NCI-H82 (cell line): ENCODE measurements at regions not wholly inside any gene's neighbourhood (a gene's known extent, or its start where the extent isn't known, plus 50 kb on each side); places are given as distances from the start of the nearest gene placed in this dataset.

Experiments used
- DNase-seq: peaks from one replicate; lab custom pipeline; 2025; lab: John Stamatoyannopoulos, UW

DNA sequence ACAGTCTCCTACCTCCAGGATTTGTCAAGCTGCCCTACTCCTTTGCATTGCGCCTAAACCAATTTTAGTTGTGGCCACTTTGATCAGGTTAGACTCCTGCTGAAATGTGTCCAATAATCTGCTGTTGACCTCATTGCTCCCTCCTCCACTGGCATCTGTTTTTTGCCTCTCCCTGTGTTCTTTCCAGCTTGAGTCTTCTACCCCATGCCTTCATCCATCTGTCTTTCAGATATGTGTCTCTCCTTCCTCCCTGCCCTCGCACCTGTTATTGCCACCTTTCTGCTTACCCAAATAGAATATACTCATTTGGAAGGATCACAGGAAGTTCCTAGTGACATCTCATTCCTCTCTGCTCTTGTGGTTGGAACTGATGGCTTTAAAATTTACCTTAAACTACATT lies 366.6 kb upstream of the CLNK start:
- DNase-seq, result no peak

DNA sequence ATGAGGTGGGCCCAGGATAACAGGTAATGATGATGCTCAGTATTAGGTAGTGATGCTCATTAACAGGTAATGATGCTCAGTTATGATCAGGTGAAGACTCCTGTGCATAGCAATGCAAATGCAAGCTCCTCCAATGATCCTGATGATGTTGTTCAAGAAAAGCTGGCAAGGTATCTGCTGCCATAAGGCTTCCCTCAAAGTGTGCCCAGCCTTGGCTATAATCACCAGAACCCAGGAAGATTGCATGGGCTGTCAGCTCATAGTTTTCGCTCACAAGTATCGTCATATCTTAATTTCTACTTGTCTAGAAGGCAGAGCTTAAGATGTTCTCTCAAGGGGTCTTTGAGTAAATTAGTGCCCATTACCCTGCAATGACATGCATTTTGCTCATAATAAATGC lies 366.2 kb upstream of the CLNK start:
- DNase-seq, result no peak

DNA sequence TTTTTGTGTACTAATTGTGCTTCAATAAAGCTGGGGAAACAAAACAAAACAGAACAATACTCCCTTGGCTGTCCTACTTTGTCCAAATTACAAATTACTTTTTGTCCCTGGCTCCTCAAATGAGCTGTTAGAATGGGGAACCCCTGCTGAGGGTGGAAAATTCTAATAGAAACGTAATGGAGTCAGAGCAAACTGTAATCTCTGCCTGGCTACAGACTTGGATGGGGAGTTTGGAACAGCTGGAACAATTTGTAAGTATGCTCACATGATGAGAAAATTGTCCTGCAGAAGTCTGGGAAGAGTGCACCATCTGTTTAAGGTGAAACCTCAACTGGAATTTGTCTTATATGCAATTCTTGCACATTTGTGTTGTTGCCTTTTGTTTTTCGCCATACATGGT lies 364.4 kb upstream of the CLNK start:
- no peak for DNase-seq

DNA sequence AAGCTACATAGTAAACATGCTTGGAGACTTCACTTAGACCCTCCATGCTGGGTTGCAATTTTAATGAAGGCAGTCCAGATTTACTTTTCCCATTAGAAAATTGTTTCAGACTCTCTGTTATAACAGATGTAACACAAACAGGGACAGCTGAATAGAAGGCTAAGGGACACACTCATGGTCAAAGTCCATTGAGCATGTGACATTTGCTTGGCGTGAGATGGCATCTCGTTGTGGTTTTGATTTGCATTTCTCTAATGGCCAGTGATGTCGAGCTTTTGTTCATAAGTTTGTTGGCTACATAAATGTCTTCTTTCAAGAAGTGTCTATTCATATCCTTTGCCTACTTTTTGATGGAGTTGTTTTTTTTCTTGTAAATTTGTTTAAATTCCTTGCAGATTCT lies 358.2 kb upstream of the CLNK start:
- DNase-seq, result no peak

DNA sequence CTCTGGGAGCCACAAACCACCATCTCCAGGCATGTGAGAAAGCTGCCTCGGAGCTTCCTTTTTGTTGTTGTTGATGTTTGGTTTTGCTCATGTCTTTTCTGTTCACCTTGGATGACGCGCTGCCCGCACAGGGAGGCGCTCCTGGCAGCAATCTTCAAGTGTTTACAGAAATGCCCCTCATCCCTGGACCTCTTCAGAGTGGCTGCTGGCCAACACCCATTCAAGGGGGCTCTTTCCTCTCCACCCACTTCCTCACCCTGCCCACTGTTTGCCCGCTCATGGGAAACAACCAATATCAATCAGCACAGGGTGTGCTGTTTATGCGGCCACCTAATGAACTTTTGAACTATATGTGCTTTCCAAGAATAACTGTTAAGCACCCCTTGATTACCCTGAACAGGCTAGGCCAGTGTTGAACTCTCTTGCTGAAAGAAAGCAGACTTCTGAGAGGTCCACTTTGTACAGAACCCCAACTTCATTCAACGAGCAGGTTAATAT lies 355.1 kb upstream of the CLNK start:
- DNase-seq, result no peak

DNA sequence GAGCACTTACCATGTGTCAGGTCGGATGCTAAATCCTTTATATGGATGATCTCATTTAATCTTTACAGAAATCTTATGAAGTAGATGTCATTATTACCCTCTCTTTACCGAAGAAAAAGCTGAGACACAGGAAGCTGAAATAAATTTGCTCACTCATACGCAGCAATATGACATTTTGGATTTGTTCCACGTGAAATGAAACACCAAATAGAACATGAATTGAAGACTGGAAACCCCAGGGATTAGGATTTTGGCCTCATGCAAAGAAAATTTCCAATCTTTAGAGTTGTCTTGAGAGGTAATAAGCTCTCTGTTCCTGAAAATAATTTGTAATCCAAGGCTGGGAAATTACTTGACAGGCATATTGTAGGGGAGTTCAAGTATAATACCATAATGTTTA lies 354.4 kb upstream of the CLNK start:
- DNase-seq, result no peak

DNA sequence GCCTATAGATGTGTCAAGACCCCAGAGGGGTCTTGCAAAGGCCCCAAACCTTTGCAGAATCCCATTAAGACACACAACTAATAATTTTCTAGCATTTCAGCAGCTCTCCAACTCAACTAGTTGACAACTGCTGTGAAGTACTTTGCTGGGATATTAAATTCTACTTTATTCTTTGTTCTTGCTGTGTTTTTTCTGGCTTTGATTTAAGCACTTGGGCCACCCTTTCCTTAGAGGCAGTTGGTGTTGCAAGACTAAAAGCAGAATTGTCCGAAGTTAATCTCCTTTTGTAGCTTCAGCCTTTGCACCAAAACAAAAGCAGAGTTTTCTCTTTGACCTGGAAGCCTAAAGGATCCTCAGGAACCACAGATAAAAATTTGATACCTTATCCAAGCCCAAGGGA lies 353.1 kb upstream of the CLNK start:
- DNase-seq, result no peak

DNA sequence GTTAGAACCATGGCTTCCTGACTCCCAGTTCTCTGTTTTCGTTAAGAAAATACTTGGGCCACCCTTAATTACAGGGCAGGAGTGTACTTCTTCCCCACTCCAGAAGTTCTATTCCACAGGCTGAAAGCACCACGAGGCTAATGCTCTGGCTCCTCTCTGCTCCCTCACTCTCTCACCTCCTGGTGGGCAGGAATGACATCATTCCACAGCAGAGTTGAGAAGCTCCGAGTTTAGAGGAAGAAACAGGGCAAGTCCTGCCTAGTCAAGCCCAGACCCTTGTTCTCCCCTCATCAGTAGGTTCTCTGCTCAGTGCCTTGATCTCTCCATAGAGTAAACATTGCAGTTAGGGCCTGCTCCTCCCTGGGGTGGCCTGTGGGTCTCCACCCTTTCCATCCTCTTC lies 343.8 kb upstream of the CLNK start:
- no peak for DNase-seq

DNA sequence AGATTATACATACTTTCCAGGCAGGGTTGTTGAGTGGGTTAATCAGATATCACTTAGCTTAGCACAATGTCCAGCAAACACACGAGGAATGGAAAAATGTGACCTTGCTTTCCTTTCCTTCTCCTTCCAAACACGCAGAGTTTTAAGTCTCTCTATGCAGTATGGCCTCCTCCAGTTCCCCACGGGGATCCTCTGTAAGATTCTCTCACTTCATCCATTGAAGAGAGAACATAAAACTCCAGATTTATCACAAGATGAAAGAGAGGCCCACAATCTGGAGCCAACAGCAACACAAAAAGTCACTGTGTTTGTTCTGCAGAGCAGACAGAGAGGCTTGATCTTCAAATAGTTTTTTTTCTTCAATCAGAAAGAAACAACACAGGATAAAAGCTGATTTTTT lies 336.8 kb upstream of the CLNK start:
- DNase-seq, result no peak

DNA sequence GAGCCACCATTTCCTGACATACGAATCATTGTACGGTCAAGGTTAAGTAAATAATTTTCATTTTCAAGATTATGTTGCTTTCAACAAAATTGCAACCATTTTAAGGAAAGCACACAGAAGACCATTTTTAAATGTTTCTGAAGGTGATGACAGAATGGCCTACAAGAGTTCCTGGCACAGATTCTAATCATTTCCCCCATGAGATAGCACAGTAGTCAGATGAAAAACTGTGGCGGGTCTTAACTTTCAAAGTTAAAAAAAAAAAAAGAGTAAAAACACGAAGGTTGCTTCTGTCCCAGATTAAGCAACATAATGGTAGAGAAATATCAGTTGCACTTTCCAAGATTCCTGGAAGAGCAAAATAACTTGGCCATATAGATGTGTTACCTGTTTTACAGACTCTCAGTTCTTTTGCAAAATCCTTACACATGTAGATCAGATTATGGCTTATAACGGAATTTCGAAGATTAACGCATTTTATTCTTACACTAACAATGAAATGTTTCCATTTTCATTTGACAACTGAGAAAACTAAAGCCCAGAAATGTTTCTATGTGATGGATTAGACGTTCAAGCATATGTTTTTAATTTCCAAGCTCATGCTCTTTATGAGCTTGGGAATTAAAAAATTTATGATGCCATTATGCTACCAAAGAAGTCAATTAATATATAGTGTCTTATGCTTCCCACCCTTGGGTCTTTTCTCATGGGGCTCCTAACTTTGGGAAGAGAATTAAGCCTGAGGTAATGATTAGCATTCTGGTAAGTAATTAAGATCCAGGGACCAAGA lies 335.1 kb upstream of the CLNK start:
- no peak for DNase-seq

DNA sequence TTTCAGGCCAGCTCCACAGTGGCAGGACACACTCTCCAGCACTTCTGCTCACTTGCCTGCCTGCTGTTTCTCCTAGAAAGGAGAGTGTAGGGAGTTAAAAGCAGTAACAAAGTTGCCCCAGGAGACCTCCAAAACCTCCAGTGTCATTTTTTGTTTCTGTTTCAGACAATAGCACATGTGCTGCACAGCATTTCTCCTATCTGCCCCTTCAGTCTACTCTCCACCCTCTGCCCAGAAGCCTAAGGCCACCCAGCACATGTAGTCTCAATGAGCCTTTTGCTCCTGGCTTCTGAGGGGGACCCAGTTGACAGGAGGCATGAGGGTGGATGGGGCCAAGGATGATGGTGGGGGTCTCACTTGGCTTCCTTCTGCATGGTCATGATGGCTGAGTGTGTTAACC lies 329.6 kb upstream of the CLNK start:
- DNase-seq, result no peak

DNA sequence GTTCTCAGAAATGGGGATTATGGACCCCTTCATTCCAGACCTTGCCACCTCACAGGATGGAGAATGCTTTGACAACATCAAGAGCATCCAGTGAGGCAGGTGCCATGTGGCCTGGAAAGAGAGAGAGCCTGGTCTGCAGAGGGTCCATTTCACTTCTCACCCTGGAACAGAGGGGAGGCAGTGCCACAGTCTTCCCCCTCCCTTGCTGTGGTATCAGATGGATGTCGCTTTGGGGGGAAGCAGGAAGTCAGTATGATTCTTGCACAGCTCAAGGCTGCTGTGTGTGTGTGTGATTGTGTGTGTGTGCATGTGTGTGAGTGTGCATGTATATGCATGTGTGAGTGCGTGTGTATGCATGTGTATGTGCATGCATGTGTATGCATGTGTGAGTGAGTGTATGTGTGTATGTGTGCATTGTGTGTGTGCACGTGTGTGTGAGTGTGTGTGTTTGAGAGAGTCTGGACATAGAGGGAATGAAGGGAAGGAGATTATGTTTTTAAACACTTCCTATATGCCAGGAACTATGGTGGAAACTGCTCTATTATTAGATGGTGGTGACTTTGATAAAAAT lies 328.6 kb upstream of the CLNK start:
- no peak for DNase-seq

DNA sequence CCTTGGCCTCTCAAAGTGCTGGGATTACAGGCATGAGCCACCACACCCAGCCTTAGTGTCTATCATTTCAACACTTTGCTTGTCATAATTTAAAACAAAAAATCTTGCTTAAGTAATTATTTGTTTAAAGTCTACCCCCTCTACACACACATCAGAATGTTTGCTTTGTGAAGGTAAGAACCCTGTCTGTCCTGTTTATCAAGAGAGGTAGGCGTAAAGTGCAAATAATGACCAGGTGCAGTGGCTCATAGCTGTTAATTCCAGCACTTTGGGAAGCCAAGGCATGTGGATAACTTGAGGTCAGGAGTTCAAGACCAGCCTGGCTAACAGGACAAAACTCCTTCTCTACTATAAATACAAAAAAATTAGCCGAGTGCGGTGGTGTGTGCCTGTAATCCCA lies 326.7 kb upstream of the CLNK start:
- DNase-seq, result no peak

DNA sequence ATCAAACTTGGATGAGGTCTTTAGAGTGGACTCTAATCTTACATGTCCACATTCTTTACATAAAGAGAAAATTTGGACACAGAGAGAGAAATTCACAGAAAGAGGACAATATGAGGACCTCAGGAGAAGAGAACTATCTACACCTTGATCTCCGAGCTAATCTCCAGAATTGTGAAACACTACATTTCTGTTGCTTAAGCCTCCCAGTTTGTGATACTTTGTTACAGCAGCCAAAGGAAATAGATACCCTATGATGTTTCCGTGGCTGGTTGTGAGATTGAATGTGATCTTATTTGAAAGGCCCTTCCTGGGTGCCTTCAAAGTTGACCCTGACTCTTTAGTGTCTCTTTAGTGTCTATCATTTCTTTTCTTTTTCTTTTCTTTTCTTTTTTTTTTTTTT lies 326.1 kb upstream of the CLNK start:
- no peak for DNase-seq

DNA sequence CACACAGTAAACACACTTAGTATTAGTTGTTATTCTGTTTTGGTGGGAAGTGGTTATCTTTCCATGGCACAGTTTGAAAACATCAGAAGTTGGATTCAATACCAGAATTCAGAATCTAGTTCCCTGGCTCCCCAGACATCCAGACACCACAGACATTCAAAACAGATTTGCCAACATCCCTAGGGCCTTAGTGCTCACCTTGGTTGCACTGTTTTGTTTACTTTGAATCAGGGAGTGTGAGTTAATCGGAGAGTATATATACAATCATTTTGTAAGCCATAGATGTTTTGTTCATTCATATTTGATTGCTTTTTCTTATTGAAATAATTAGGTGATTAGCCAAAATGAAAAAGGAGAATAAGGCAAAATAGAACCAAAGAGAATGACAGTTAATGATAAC lies 324.7 kb upstream of the CLNK start:
- no peak for DNase-seq

DNA sequence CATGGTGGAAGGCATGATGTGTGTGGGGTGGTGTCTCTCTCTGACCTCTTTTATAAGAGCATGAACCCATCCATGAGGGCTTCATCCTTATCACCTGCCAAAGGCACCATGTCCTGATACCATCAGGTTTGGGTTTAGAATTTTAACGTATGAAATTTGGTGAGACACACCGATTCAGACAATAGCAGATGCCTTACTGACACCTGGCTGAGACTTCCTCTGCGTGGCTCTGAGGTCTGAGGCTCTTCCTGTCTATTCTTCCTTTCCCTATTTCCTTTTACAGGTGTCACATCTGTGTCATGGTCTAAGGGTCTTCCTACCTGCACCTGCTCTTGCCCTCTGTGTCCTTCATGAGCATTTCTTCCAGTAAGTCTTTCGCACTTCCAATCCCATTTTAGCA lies 320.7 kb upstream of the CLNK start:
- no peak for DNase-seq

DNA sequence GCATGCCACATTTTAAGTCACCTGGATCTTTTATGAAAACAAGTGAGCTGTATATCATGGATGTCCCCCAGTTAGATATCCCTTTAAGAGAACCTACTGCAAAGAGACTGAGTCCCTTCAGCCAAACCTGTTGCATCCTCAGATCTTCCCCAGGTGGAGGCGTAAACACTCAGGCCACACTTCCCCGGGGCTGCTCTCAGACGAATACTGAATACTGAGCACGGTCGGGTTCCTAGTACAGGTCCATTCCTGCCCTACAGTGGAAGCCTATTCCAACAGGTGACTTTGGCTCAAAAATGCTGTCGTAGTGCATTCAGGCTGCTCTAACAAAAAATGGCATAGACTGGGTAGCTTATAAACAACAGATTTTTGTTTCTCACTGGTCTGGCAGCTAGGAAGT lies 320.2 kb upstream of the CLNK start:
- no peak for DNase-seq

DNA sequence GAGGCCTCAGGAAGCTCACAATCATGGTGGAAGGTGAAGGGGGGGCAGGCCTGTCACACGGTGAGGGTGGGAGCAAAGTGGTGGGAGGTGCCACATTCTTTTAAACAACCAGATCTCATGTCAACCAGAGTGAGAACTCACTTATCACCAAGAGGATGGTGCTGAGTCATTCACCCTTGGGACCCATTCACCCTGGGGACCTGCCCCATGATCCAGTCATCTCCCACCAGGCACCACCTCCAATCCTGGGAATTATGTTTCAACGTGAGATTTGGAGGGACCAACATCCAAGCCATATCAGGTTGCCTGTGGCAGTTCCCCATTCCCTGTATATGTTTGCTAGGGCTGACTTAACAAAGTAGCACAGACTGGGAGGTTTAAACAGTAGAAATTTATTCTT lies 318.4 kb upstream of the CLNK start:
- DNase-seq, result no peak

DNA sequence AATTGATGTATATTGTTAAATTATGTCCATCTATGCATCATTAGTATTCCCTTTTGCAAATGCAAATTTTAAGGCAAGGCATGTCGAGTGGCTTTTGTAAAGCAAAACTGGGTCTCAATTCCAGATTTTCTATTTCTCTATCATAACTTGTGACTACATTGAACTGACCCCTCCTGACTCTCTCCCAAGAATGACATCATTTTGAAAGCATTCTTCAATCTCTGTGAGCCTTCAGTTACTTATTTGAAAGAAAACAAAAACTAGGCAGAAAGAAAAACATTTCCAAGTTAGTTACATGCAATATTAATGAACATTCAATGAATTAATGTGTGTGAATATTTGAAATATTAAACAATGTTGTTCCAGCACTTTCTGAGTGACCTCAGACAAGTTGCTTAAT lies 314.3 kb upstream of the CLNK start:
- DNase-seq, result no peak

DNA sequence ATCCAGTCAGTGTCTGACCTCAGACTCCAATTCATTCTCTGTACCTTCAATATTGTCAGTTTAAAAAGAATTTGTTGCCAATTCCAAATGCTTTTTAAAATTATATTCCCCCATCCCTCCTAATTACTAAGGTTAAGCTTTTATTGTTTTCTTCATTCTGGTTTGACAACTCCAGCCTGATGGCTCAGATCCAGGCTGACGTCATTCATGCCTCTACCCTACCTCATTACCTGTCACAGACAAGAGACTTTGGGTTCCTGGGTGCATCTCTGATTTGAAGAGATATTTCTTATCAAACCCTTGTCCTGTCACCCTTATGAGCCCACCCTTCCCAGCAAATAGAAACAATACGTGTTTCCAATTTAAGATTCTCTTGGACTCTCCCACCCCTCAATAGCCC lies 300.2 kb upstream of the CLNK start:
- no peak for DNase-seq

DNA sequence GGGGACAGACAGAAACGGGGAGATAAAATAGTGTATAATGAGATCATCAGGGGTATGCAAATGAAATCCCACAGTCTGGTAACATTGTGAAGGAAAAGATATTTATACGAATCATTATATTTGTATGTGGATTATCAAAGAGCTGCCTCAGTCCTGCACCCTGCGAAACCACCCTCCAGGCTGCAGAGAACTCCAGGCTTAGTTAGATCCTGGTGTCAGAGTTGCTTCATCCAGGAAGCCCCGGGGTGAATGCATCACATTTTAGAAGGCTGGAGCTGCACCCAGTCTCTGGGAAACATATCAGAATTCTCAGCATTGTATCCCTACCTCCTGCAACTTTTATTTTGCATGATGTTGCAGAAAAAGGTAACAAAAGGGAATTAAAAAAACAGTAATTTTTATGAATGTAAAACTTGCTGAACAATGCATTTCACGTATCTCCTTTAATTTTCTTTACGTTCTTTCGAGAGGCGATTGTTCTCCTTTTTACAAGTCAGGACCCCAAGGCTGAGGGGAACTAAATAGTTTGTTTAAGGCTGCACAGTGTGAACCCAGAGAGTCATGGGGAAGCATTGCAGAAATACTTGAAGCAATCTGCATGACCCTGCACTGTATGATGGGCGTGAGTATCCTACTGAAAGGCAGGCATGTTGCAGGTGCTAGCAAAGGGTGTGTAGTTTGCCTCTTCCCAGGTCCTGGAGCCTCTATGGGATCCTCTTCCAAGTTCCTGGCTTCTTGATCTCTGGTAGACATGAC lies 299.5 kb upstream of the CLNK start:
- DNase-seq, result no peak

DNA sequence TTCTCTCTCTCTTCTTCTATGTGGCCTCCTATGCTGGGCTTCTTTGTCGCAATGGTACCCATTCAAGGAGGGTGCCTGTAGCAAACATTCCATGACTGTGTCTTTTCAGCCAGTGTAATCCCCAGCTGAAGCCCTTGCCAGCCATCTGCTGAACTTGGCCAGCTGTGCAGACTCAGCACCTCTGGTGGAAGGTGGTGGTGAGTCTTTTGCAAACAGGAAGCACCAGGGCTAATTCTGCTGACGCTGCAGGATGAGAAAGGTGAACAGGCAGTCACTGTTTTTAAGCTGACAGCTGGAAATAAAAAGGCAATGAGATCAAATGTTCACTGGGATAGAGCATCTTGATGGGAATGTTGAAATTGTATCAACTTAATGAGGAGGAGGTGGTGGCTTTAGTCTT lies 298.7 kb upstream of the CLNK start:
- DNase-seq, result no peak

DNA sequence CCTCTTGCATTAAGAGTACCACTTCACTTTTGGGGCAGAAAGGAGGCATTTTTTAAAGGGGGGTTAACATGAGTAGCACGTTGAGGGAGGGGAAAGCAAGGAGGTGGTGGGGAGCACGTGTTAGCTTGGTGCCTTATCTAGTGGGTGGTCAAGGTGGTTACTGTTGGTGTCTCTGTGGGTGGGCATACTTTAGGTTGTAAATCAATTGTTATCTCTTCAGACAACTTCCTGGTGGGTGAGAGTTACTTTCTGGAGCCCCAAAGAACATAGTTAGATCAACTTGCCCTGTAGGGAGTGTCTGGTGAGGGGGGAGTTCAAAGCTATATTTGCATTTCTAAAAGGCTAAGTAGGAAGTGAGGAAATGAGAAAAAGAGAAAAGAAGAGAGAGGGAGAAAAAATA lies 297.7 kb upstream of the CLNK start:
- no peak for DNase-seq
